ENCODE measurements at regions not wholly inside any gene's neighbourhood (a gene's known extent, or its start where the extent isn't known, plus 50 kb on each side); places are given as distances from the start of the nearest gene placed in this dataset.
"Not testable (repeated sequence)": the region's sequence is repeated elsewhere in the genome, so short reads cannot be mapped to it uniquely, and the experiment has no call there.

DNA sequence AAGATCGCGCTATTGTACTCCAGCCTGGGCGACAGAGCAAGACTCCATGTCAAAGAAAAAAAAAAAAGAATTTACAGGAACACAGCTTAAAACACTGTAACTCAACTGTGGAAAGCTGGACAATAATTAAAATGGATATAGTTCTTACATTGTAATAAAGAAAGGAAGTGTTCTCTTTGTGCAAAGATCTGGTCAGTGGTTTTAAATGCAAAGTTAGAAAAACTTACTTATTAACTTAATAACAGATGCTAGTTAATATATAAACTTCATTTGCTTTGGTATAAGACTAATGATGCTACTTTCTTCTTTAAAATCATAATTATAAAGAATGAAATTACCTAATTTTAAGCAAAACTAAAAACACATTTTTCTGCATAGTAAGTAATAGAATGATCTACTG is 2024.1 kb upstream of the TENM3 start:
- DNase-seq: no peak

GRCh38 chr4:180225977-180226376 is 2017.2 kb upstream of the TENM3 start:
- no peak for DNase-seq

GRCh38 chr4:180234730-180235129 is 2008.5 kb upstream of the TENM3 start:
- DNase-seq: no peak

GRCh38 chr4:180240670-180241069 is 2002.5 kb upstream of the TENM3 start:
- DNase-seq: no peak

DNA sequence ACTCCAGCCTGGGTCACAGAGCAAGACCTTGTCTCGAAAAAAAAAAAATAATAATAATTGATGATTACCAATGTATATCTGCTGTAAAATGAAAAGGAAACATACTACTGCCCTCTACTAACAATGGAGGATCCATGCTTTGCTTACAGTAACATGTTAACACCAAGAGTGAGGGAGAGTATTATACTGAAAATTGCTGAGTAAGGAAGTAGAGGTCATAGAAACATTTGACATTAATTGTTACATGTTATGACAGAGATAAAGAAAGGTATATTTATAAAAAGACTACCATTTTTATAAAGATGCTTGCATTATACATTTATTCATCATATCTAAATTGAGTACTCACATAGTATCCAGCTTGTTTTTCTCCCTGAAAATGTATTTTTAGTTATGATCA is 1989.8 kb upstream of the TENM3 start:
- DNase-seq: no peak

DNA sequence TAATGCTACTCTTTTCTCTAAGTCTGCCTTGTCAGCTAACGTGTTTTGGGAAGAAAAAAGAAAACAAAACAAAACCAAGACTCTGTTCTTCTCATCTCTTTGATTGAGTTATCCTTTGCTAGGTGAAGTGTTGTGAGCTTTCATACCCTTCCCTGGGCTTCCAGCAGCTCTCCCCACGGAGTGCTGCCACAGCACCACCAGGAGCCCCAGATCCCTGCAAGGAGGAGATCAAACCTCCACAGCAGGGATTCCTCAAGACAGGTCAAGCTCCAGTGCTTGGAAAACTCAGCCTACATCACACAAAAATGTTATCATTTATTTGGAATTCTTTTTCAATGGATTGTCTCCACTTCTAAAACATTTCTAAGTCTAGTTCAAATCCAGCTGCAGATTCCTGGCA is 1981.9 kb upstream of the TENM3 start:
- DNase-seq: no peak

GRCh38 chr4:180280076-180280475 is 1963.1 kb upstream of the TENM3 start:
- no peak for DNase-seq

- DNase-seq: no peak
Observed at GRCh38 chr4:180280726-180281297, 1962.4 kb upstream of the TENM3 start.

DNA sequence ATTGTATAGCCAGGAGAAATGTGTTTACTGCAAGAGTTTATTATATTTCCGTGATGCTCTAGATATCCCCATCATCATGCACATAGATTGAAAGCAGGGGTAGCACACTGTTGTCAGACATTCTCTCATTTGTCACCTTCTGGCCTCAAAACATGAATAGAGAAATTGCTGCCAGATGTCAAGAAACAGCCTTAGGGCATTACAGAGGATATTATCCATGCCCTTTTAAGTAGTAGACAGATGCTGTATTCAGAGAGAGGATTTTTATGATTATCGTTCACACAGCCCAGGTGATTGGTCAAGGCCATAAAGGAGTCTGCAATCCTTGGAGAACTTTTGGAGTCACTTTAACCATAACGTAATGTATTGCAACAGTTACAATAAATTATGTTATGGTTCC is 1961.5 kb upstream of the TENM3 start:
- no peak for DNase-seq

DNA sequence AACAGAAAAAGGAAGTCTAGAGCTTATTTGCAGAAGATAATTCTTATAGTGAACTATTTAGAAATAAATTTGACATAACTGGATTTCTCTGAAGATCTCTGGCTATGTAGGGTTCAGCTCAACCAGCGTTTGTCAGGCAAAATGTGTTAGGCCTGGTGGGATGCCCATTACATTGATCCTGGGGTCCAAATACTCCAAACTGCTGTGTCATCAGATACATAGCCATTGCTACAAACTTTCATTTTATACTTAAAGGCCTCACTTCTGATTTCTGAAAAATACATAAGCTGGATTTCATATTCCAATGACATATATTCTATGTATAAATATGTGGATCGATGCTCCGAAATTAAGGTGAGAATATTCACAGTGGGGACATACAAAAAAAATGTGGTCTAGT is 1958.9 kb upstream of the TENM3 start:
- no peak for DNase-seq

DNA sequence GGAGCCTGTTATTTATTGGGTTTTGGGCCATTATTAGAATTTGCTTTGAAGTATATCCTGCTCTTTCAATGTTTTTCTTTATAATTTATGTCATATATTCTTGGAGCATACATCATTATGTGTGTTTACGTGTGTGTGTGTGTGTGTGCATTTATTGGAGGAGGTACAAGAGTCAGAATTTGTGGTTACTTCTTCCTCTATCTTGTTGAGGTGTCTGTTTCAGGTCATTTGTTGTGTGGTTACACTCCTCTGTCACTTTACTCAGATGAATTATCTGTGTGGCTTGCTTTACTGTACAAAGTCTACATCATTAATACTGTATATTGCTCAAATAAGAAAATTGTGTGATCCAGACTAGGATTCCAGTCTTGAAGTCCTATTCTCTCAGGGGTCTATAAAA is 1957.4 kb upstream of the TENM3 start:
- no peak for DNase-seq

GRCh38 chr4:180292339-180292738 is 1950.9 kb upstream of the TENM3 start:
- DNase-seq: no peak

GRCh38 chr4:180296036-180296599 is 1947.1 kb upstream of the TENM3 start:
- DNase-seq: no peak

- DNase-seq: no peak
Observed at GRCh38 chr4:180304321-180304720, 1938.9 kb upstream of the TENM3 start.

DNA sequence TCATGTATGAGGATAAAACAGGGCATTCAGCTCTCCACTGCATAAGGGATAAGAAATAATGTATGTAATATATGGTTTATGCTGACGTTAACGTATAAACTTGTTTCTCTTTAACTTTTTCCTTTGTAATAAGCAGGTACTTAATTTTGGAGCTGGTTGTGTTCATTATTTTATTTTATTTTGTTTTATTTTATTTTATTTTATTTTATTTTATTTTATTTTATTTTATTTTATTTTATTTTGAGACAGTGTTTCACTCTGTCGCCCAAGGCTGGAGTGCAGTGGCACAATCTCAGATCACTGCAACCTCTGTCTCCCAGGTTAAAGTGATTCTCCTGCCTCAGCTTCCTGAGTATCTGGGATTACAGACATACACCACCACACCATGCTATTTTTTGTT is 1932.6 kb upstream of the TENM3 start:
- DNase-seq: no peak

DNA sequence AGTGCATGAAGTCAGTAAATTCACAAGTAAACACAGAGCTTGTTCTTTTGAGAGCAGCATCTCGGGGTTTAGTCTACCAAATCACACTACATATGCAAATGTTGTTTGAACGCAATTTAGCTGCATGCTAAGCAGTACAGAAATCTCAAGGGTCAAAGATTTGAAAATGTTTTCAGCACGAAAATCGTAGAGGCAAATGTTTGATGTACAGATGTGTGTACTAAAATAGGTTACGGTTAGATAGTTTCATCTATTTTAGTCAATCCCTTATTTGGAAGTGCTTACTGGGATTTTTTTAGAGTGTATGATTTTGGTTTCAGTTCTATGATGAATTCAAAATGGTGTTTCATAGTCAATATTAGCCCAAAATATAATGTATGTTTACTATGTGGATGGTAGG is 1928.2 kb upstream of the TENM3 start:
- DNase-seq: no peak

GRCh38 chr4:180330521-180330920 is 1912.7 kb upstream of the TENM3 start:
- no peak for DNase-seq

GRCh38 chr4:180333162-180333561 is 1910.0 kb upstream of the TENM3 start:
- DNase-seq: no peak

DNA sequence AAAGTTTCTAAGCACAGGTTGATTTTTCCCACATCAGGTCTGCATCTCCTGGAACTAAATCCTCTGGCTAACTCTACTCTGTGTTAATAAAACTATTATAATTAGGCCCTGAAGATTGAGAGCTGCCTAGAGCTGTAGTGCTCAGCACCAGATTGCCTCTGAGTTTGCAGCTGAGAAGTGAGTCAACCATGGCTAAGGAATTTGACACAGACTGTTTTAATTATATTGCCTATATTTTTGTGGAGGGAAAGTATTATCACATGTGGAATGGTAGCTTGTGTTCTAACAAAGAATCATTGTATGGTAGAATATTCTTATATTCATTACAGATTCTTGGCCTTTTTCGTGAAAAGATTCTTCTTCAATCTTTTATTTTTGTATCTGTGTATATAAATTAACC is 1907.6 kb upstream of the TENM3 start:
- DNase-seq: no peak

DNA sequence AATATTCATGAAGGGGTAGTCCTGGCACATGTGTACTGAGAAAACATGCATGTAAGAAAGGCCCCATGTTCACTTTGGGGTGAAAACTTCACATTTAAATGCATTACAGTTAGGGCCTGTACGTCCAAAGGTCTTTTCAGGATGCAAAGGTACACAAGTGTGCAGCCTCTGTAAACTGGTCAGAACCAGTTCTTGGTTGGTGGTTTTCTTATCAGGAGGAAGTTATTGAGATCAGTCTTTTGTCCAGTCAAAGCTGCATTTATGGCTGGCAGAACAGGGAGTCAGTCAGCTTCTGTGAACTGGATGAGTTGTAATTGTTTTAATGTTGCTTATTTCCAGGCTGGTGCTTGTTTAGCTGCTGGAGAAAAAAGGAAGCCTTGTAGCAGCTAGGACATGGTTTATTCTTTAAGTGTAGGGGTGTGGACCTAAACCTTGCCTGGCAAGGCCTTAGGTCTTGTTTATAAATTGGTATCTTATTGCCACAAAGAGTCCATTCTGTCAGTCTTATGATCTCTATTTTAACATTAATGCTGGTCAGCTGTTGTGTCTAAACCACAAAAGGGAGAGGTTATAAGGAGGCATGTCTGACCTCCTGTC is 1906.6 kb upstream of the TENM3 start:
- no peak for DNase-seq

DNA sequence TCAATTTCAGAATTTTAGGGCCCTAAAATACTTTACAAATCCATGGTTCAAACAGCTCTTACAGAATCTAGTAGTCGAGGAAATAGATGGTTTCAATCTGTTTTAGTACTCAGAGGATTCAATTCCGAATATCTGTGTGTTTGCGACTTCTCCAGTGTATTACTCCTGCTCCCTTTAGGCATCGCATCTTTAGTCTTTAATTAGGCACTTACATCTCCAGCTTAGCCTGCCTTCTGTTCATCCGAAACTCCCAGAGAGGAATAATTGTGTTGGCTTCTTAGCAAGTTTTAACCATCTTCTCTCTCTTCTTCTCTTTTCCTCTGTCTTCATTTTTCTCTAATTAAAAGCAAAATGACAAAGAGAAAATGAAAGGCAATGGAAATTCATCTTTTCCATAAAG is 1901.3 kb upstream of the TENM3 start:
- no peak for DNase-seq

DNA sequence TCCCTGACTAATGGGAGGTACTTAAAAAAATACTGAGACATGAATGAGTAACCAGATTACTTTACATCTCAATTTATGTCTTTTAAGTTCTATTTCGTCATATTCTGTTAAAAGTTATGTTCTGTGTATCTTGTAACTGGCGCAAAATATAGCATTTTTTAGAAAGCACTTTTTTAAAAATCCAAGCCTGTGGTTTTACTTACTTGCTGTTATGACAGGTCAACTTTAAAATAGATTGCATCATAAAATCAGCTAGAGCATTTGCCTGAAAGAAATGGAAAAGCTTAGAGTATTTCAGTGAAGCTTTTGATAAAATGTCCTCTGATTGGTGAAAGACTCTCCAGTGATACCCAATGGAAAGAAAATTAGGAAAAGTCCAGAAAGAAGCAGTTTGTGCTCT is 1892.3 kb upstream of the TENM3 start:
- no peak for DNase-seq

GRCh38 chr4:180356766-180357165 is 1886.4 kb upstream of the TENM3 start:
- DNase-seq: no peak

- DNase-seq: not testable (repeated sequence)
Observed at GRCh38 chr4:180360113-180360512, 1883.1 kb upstream of the TENM3 start.

GRCh38 chr4:180363815-180364214 is 1879.4 kb upstream of the TENM3 start:
- no peak for DNase-seq

Data from NCI-H226 (cell line).